ENCODE measurements at regions not wholly inside any gene's neighbourhood (a gene's known extent, or its start where the extent isn't known, plus 50 kb on each side); places are given as distances from the start of the nearest gene placed in this dataset.

GRCh38 chr1:239784896-239785295 is 306.8 kb upstream of the FMN2 start:
- no peak for DNase-seq (ENCODE audit: low read depth in 2 of 2)

GRCh38 chr1:239785576-239785975 is 306.1 kb upstream of the FMN2 start:
- DNase-seq (ENCODE audit: low read depth in 2 of 2), result no peak

- DNase-seq (ENCODE audit: low read depth in 2 of 2), result no peak
Measured at GRCh38 chr1:239786464-239786863, 305.2 kb upstream of the FMN2 start.

GRCh38 chr1:239792157-239792556 is 299.5 kb upstream of the FMN2 start:
- DNase-seq (ENCODE audit: low read depth in 2 of 2), result peak in 1 of 2 donors; percentile 41

GRCh38 chr1:239795304-239795703 is 296.4 kb upstream of the FMN2 start:
- peak; percentile 2 to 50 for DNase-seq (ENCODE audit: low read depth in 2 of 2)

- no peak for DNase-seq (ENCODE audit: low read depth in 2 of 2)
Measured at GRCh38 chr1:239799617-239800016, 292.1 kb upstream of the FMN2 start.

- no peak for DNase-seq (ENCODE audit: low read depth in 2 of 2)
Measured at GRCh38 chr1:239800861-239801260, 290.8 kb upstream of the FMN2 start.

- DNase-seq (ENCODE audit: low read depth in 2 of 2), result peak in 1 of 2 donors; percentile 12
Measured at GRCh38 chr1:239802275-239802674, 289.4 kb upstream of the FMN2 start.

GRCh38 chr1:239803781-239804180 is 287.9 kb upstream of the FMN2 start:
- DNase-seq (ENCODE audit: low read depth in 2 of 2), result no peak

GRCh38 chr1:239804266-239804665 is 287.4 kb upstream of the FMN2 start:
- no peak for DNase-seq (ENCODE audit: low read depth in 2 of 2)

GRCh38 chr1:239805042-239805441 is 286.6 kb upstream of the FMN2 start:
- no peak for DNase-seq (ENCODE audit: low read depth in 2 of 2)

- no peak for DNase-seq (ENCODE audit: low read depth in 2 of 2)
Measured at GRCh38 chr1:239805851-239806772, 285.6 kb upstream of the FMN2 start.

GRCh38 chr1:239806897-239807296 is 284.8 kb upstream of the FMN2 start:
- no peak for DNase-seq (ENCODE audit: low read depth in 2 of 2)

- peak in 1 of 2 donors; percentile 28 for DNase-seq (ENCODE audit: low read depth in 2 of 2)
Measured at GRCh38 chr1:239807361-239807760, 284.3 kb upstream of the FMN2 start.

- no peak for DNase-seq (ENCODE audit: low read depth in 2 of 2)
Measured at GRCh38 chr1:239810061-239810481, 281.6 kb upstream of the FMN2 start.

GRCh38 chr1:239811211-239811885 is 280.3 kb upstream of the FMN2 start:
- DNase-seq (ENCODE audit: low read depth in 2 of 2), result no peak

- no peak for DNase-seq (ENCODE audit: low read depth in 2 of 2)
Measured at GRCh38 chr1:239812580-239812979, 279.1 kb upstream of the FMN2 start.

GRCh38 chr1:239814306-239814881 is 277.3 kb upstream of the FMN2 start:
- peak in 1 of 2 donors; percentile 46 for DNase-seq (ENCODE audit: low read depth in 2 of 2)

- DNase-seq (ENCODE audit: low read depth in 2 of 2), result no peak
Measured at GRCh38 chr1:239815074-239815473, 276.6 kb upstream of the FMN2 start.

GRCh38 chr1:239816081-239816782 is 275.5 kb upstream of the FMN2 start:
- DNase-seq (ENCODE audit: low read depth in 2 of 2), result no peak

- DNase-seq (ENCODE audit: low read depth in 2 of 2), result no peak
Measured at GRCh38 chr1:239817276-239817675, 274.4 kb upstream of the FMN2 start.

- DNase-seq (ENCODE audit: low read depth in 2 of 2), result no peak
Measured at GRCh38 chr1:239817801-239818200, 273.9 kb upstream of the FMN2 start.

Measured in lung microvascular endothelial cell (primary cell).